ENCODE measurements at regions not wholly inside any gene's neighbourhood (a gene's known extent, or its start where the extent isn't known, plus 50 kb on each side); places are given as distances from the start of the nearest gene placed in this dataset.

- H3K4me1 Mint-ChIP-seq, result no peaks in the 10 kb centered on the region
These were observed 159.4 kb downstream of the HS3ST3A1 start for GRCh38 chr17:13442361-13442760.

GRCh38 chr17:13441873-13442272 is 159.9 kb downstream of the HS3ST3A1 start:
- DNase-seq (no peak), ATAC-seq (ENCODE audit: low read depth) (no peak)
- Mint-ChIP-seq H3K9me3 (no peaks in the 10 kb centered on the region), H3K27me3 (no peaks in the 10 kb centered on the region), H3K4me1 (no peaks in the 10 kb centered on the region), H3K4me3 (no peak overlapping the region), H3K36me3 (no peaks in the 10 kb centered on the region), H3K27ac (no peak overlapping the region)
- POLR2A ChIA-PET, result no interaction called here

More at GRCh38 chr17:13442361-13442760, 159.4 kb downstream of the HS3ST3A1 start:
- Mint-ChIP-seq H3K27me3 (no peaks in the 10 kb centered on the region), H3K27ac (no peak overlapping the region), H3K9me3 (no peaks in the 10 kb centered on the region), H3K4me3 (no peak overlapping the region), H3K36me3 (no peaks in the 10 kb centered on the region)
- POLR2A ChIA-PET, result no interaction called here
- DNase-seq, result no peak
- ATAC-seq (ENCODE audit: low read depth), result no peak

- no peak overlapping the region for H3K27ac Mint-ChIP-seq
- no peaks in the 10 kb centered on the region for H3K36me3 Mint-ChIP-seq
- peaks cover 6% of the 10 kb centered on the region for H3K9me3 Mint-ChIP-seq
- DNase-seq, result no peak
- H3K27me3 Mint-ChIP-seq, result no peaks in the 10 kb centered on the region
- no peak for ATAC-seq (ENCODE audit: low read depth)
- POLR2A ChIA-PET, result no interaction called here
- H3K4me3 Mint-ChIP-seq, result no peak overlapping the region
- H3K4me1 Mint-ChIP-seq, result no peaks in the 10 kb centered on the region
These were observed 163.6 kb downstream of the HS3ST3A1 start for GRCh38 chr17:13437966-13438779.

GRCh38 chr17:13435230-13435629 is 166.5 kb downstream of the HS3ST3A1 start:
- POLR2A ChIA-PET, result no interaction called here
- ATAC-seq (ENCODE audit: low read depth) (no peak), DNase-seq (no peak)
- no peak overlapping the region for H3K4me3 Mint-ChIP-seq
- no peaks in the 10 kb centered on the region for H3K36me3 Mint-ChIP-seq
- H3K4me1 Mint-ChIP-seq, result no peaks in the 10 kb centered on the region
- no peaks in the 10 kb centered on the region for H3K27me3 Mint-ChIP-seq
- H3K27ac Mint-ChIP-seq, result no peak overlapping the region
- peaks cover 6% of the 10 kb centered on the region for H3K9me3 Mint-ChIP-seq

GRCh38 chr17:13429201-13429600 is 172.5 kb downstream of the HS3ST3A1 start:
- H3K4me3 Mint-ChIP-seq, result no peak overlapping the region
- POLR2A ChIA-PET, result no interaction called here
- H3K27me3 Mint-ChIP-seq, result no peaks in the 10 kb centered on the region
- H3K9me3 Mint-ChIP-seq, result peaks cover 3% of the 10 kb centered on the region
- H3K36me3 Mint-ChIP-seq, result no peaks in the 10 kb centered on the region
- no peak overlapping the region for H3K27ac Mint-ChIP-seq
- no peaks in the 10 kb centered on the region for H3K4me1 Mint-ChIP-seq
- ATAC-seq (ENCODE audit: low read depth) (no peak), DNase-seq (no peak)

- POLR2A ChIA-PET, result no interaction called here
- no peaks in the 10 kb centered on the region for H3K36me3 Mint-ChIP-seq
- ATAC-seq (ENCODE audit: low read depth) (no peak), DNase-seq (no peak)
- H3K4me3 Mint-ChIP-seq, result no peak overlapping the region
- no peak overlapping the region for H3K27ac Mint-ChIP-seq
- no peaks in the 10 kb centered on the region for H3K27me3 Mint-ChIP-seq
- H3K4me1 Mint-ChIP-seq, result no peaks in the 10 kb centered on the region
- H3K9me3 Mint-ChIP-seq, result peaks cover 1% of the 10 kb centered on the region
These were observed 173.1 kb downstream of the HS3ST3A1 start for GRCh38 chr17:13428611-13429042.

GRCh38 chr17:13426991-13427390 is 174.7 kb downstream of the HS3ST3A1 start:
- DNase-seq (no peak), ATAC-seq (ENCODE audit: low read depth) (no peak)
- H3K36me3 Mint-ChIP-seq, result no peaks in the 10 kb centered on the region
- H3K4me3 Mint-ChIP-seq, result no peak overlapping the region
- H3K4me1 Mint-ChIP-seq, result no peaks in the 10 kb centered on the region
- no peak overlapping the region for H3K27ac Mint-ChIP-seq
- H3K27me3 Mint-ChIP-seq, result no peaks in the 10 kb centered on the region
- peaks cover 1% of the 10 kb centered on the region for H3K9me3 Mint-ChIP-seq
- POLR2A ChIA-PET, result no interaction called here

- ATAC-seq (ENCODE audit: low read depth) (no peak), DNase-seq (no peak)
- Mint-ChIP-seq H3K27me3 (peaks cover 3% of the 10 kb centered on the region), H3K9me3 (peaks cover 1% of the 10 kb centered on the region), H3K27ac (no peak overlapping the region), H3K36me3 (no peaks in the 10 kb centered on the region), H3K4me1 (no peaks in the 10 kb centered on the region), H3K4me3 (no peak overlapping the region)
- POLR2A ChIA-PET, result no interaction called here
These were observed 176.3 kb downstream of the HS3ST3A1 start for GRCh38 chr17:13425390-13425789.

GRCh38 chr17:13421581-13422130 is 180.1 kb downstream of the HS3ST3A1 start:
- H3K9me3 Mint-ChIP-seq, result no peaks in the 10 kb centered on the region
- no peak overlapping the region for H3K4me3 Mint-ChIP-seq
- POLR2A ChIA-PET, result no interaction called here
- peaks cover 3% of the 10 kb centered on the region for H3K27me3 Mint-ChIP-seq
- ATAC-seq (ENCODE audit: low read depth) (no peak), DNase-seq (no peak)
- no peak overlapping the region for H3K27ac Mint-ChIP-seq
- no peaks in the 10 kb centered on the region for H3K36me3 Mint-ChIP-seq
- H3K4me1 Mint-ChIP-seq, result no peaks in the 10 kb centered on the region

- POLR2A ChIA-PET, result no interaction called here
- Mint-ChIP-seq H3K27ac (no peak overlapping the region), H3K27me3 (peaks cover 5% of the 10 kb centered on the region), H3K36me3 (no peaks in the 10 kb centered on the region), H3K4me1 (no peaks in the 10 kb centered on the region), H3K4me3 (no peak overlapping the region), H3K9me3 (no peaks in the 10 kb centered on the region)
- ATAC-seq (ENCODE audit: low read depth), result no peak
- DNase-seq, result no peak
These were observed 180.9 kb downstream of the HS3ST3A1 start for GRCh38 chr17:13420878-13421277.

GRCh38 chr17:13420418-13420826 is 181.3 kb downstream of the HS3ST3A1 start:
- Mint-ChIP-seq H3K27ac (no peak overlapping the region), H3K4me3 (no peak overlapping the region), H3K27me3 (peaks cover 5% of the 10 kb centered on the region), H3K9me3 (no peaks in the 10 kb centered on the region), H3K4me1 (no peaks in the 10 kb centered on the region), H3K36me3 (no peaks in the 10 kb centered on the region)
- ATAC-seq (ENCODE audit: low read depth) (no peak), DNase-seq (no peak)
- POLR2A ChIA-PET, result no interaction called here

- no peaks in the 10 kb centered on the region for H3K36me3 Mint-ChIP-seq
- peaks cover 5% of the 10 kb centered on the region for H3K27me3 Mint-ChIP-seq
- DNase-seq, result no peak
- ATAC-seq (ENCODE audit: low read depth), result no peak
- no peak overlapping the region for H3K27ac Mint-ChIP-seq
- POLR2A ChIA-PET, result no interaction called here
- no peak overlapping the region for H3K4me3 Mint-ChIP-seq
- no peaks in the 10 kb centered on the region for H3K4me1 Mint-ChIP-seq
- H3K9me3 Mint-ChIP-seq, result no peaks in the 10 kb centered on the region
These were observed 182.1 kb downstream of the HS3ST3A1 start for GRCh38 chr17:13419676-13420075.

- no peak for DNase-seq
- Mint-ChIP-seq H3K4me3 (no peak overlapping the region), H3K4me1 (no peaks in the 10 kb centered on the region), H3K36me3 (no peaks in the 10 kb centered on the region), H3K9me3 (peaks cover 1% of the 10 kb centered on the region), H3K27me3 (peaks cover 5% of the 10 kb centered on the region), H3K27ac (no peak overlapping the region)
- POLR2A ChIA-PET, result no interaction called here
- ATAC-seq (ENCODE audit: low read depth), result no peak
These were observed 182.8 kb downstream of the HS3ST3A1 start for GRCh38 chr17:13418891-13419290.

GRCh38 chr17:13417381-13417950 is 184.3 kb downstream of the HS3ST3A1 start:
- H3K4me3 Mint-ChIP-seq, result no peak overlapping the region
- no peaks in the 10 kb centered on the region for H3K36me3 Mint-ChIP-seq
- H3K27me3 Mint-ChIP-seq, result peaks cover 5% of the 10 kb centered on the region
- H3K27ac Mint-ChIP-seq, result no peak overlapping the region
- ATAC-seq (ENCODE audit: low read depth), result no peak
- POLR2A ChIA-PET, result no interaction called here
- H3K9me3 Mint-ChIP-seq, result peaks cover 1% of the 10 kb centered on the region
- H3K4me1 Mint-ChIP-seq, result no peaks in the 10 kb centered on the region
- DNase-seq, result no peak
